IMR-90 (cell line): ENCODE measurements at regions not wholly inside any gene's neighbourhood (a gene's known extent, or its start where the extent isn't known, plus 50 kb on each side); places are given as distances from the start of the nearest gene placed in this dataset.

Experiments
- ATAC-seq: fragments of 200-7000 bp; cut with Tn5 transposase; 2 replicates; pipeline ENCODE4 v1.9.1; 2020; ENCODE audit warnings: low read depth, mild to moderate bottlenecking, moderate library complexity
- BruUV-seq: library from RNA; stranded (reverse); fragments of 400-500 nt; replicated peaks from 2 replicates; lab custom pipeline; 2021; lab: Mats Ljungman, UMichigan
- CTCF ChIA-PET: fragments of 300-600 bp; formaldehyde crosslinking; extraction: SDS; loops from one replicate; lab custom pipeline; 2021; ENCODE audit warnings: antibody characterized with exemption; lab: Yijun Ruan, JAX
- POLR2A ChIA-PET: fragments of 300-600 bp; sonication (Branson Sonifier 250); formaldehyde crosslinking; loops from one replicate; lab custom pipeline; 2022; ENCODE audit warnings: antibody characterized with exemption; ENCODE audit not compliant: unreplicated experiment; lab: Charles Lee
- DNase-seq: peaks from one replicate; pipeline ENCODE4 v3.0.0; 2013
- H2AFZ ChIP-seq: replicated peaks from 2 replicates; pipeline ENCODE3; 2013; ENCODE audit warnings: low read length, mild to moderate bottlenecking; ENCODE audit not compliant: poor library complexity
- H2AK5ac ChIP-seq: 2 replicates; pipeline ENCODE4 v1.6.1; 2013; ENCODE audit warnings: low read depth, low read length, inconsistent platforms
- H2AK9ac ChIP-seq: replicated peaks from 2 replicates; pipeline ENCODE3; 2013; ENCODE audit warnings: mild to moderate bottlenecking, low read depth, low read length, moderate library complexity; ENCODE audit not compliant: poor library complexity
- H2BK120ac ChIP-seq: 2 replicates; pipeline ENCODE4 v1.6.1; 2013; ENCODE audit warnings: low read depth, low read length, inconsistent platforms
- H2BK15ac ChIP-seq: 3 replicates; pipeline ENCODE4 v1.6.1; 2013; ENCODE audit warnings: low read depth, low read length, inconsistent platforms
- H2BK20ac ChIP-seq: 2 replicates; pipeline ENCODE4 v1.6.1; 2013; ENCODE audit warnings: low read depth, mild to moderate bottlenecking, inconsistent platforms, low read length, moderate library complexity
- H2BK5ac ChIP-seq: 2 replicates; pipeline ENCODE4 v1.6.1; 2013; ENCODE audit warnings: mild to moderate bottlenecking, low read depth, low read length, inconsistent platforms; ENCODE audit not compliant: poor library complexity, severe bottlenecking
- H3K14ac ChIP-seq: replicated peaks from 2 replicates; pipeline ENCODE4 v1.6.1; 2013; ENCODE audit warnings: low read depth, low read length, inconsistent platforms
- H3K18ac ChIP-seq: 2 replicates; pipeline ENCODE4 v1.6.1; 2013; ENCODE audit warnings: low read depth, low read length, control low read depth
- H3K23ac ChIP-seq: 2 replicates; pipeline ENCODE4 v1.6.1; 2013; ENCODE audit warnings: low read depth, low read length, inconsistent platforms
- H3K27ac ChIP-seq: 2 replicates; pipeline ENCODE4 v1.5.1; 2013; ENCODE audit warnings: mild to moderate bottlenecking, control low read depth, low read length; ENCODE audit not compliant: insufficient read depth
- H3K27me3 ChIP-seq: 2 replicates; pipeline ENCODE4 v1.6.1; 2013; ENCODE audit warnings: low read length; ENCODE audit not compliant: control insufficient read depth, insufficient read depth
- H3K36me3 ChIP-seq: 2 replicates; pipeline ENCODE4 v1.6.1; 2013; ENCODE audit warnings: low read length, mixed read lengths; ENCODE audit not compliant: control insufficient read depth, insufficient read depth
- H3K4ac ChIP-seq: 2 replicates; pipeline ENCODE4 v1.6.1; 2013; ENCODE audit warnings: low read depth, low read length, inconsistent platforms
- H3K4me1 ChIP-seq: 2 replicates; pipeline ENCODE4 v1.6.1; 2013; ENCODE audit warnings: low read length, mixed read lengths; ENCODE audit not compliant: control insufficient read depth, insufficient read depth
- H3K4me2 ChIP-seq: 2 replicates; pipeline ENCODE4 v1.6.1; 2013; ENCODE audit warnings: low read depth, mild to moderate bottlenecking, control low read depth, low read length, moderate library complexity
- H3K4me3 ChIP-seq: 2 replicates; pipeline ENCODE4 v1.5.1; 2013; ENCODE audit warnings: low read depth, mild to moderate bottlenecking, control low read depth, low read length, moderate library complexity; ENCODE audit not compliant: insufficient read depth
- H3K56ac ChIP-seq: 2 replicates; pipeline ENCODE4 v1.6.1; 2013; ENCODE audit warnings: low read length, inconsistent platforms; ENCODE audit not compliant: insufficient read depth; ENCODE audit errors: extremely low read depth
- H3K79me1 ChIP-seq, 2 experiments: 2 replicates each; pipeline ENCODE4 v1.6.1; 2013; ENCODE audit warnings: low read length in 2 of 2, inconsistent platforms in 1 of 2, low read depth in 1 of 2
- H3K9ac ChIP-seq: 2 replicates; pipeline ENCODE4 v1.6.1; 2013; ENCODE audit warnings: low read depth, low read length, control low read depth
- H3K9me1 ChIP-seq: 2 replicates; pipeline ENCODE4 v1.6.1; 2013; ENCODE audit warnings: low read length, inconsistent platforms; ENCODE audit not compliant: insufficient read depth
- H3K9me3 ChIP-seq: 2 replicates; pipeline ENCODE4 v1.6.1; 2013; ENCODE audit warnings: low read length; ENCODE audit not compliant: control insufficient read depth, insufficient read depth
- H4K20me1 ChIP-seq: 2 replicates; pipeline ENCODE4 v1.6.1; 2013; ENCODE audit warnings: low read length, inconsistent platforms; ENCODE audit not compliant: insufficient read depth
- H4K5ac ChIP-seq: 2 replicates; pipeline ENCODE4 v1.6.1; 2013; ENCODE audit warnings: mild to moderate bottlenecking, low read depth, low read length, control low read depth
- H4K8ac ChIP-seq, 2 experiments: 2 replicates each; pipeline ENCODE4 v1.6.1; 2013; ENCODE audit warnings: low read depth in 2 of 2, low read length in 2 of 2, control low read depth in 1 of 2, inconsistent platforms in 1 of 2
- H4K91ac ChIP-seq: 2 replicates; pipeline ENCODE4 v1.6.1; 2013; ENCODE audit warnings: low read depth, low read length, inconsistent platforms; ENCODE audit not compliant: insufficient read depth
- FOS ChIP-seq: fragments of 150-350 bp; IDR thresholded peaks from 2 replicates; pipeline ENCODE4 v1.6.1; 2016; ENCODE audit warnings: low read depth, low read length
- MAZ ChIP-seq: IDR thresholded peaks from 2 replicates; pipeline ENCODE4 v1.6.1; 2012; ENCODE audit warnings: low read depth, mild to moderate bottlenecking, low read length, improper control_type of control experiment, moderate library complexity, borderline replicate concordance
- POLR2A ChIP-seq: IDR thresholded peaks from 2 replicates; pipeline ENCODE4 v1.6.1; 2012; ENCODE audit warnings: mild to moderate bottlenecking, low read depth, low read length
- WGBS, 2 experiments: methylation state at CpG; one replicate each; pipeline versions ENCODE4 v1.1.5 to v1.1.7; 2013; ENCODE audit warnings: missing lambda C conversion rate in 2 of 2; ENCODE audit not compliant: insufficient read length in 1 of 2; ENCODE audit errors: extremely low coverage in 2 of 2; 5-methylcytosine and 5-hydroxymethylcytosine counted together
- dilution Hi-C: fragments of 300-500 bp; cut with HindIII; formaldehyde crosslinking; loops from one replicate; pipeline ENCODE4 v1.14.3; 2018; ENCODE audit warnings: low sequenced_read_pairs; ENCODE audit not compliant: unreplicated experiment
- in situ Hi-C: fragments of 300-500 bp; cut with MboI; formaldehyde crosslinking; loops from 3 replicates; pipeline ENCODE4 v1.14.3; 2019; ENCODE audit warnings: low sequenced_read_pairs, inconsistent platforms, mixed read lengths
- intact Hi-C: fragments of 100-400 bp; cut with micrococcal nuclease; formaldehyde crosslinking; loops from 2 replicates; pipeline ENCODE4 v1.10.0; 2022

- H3K23ac ChIP-seq: no peak overlapping the region
- no peak overlapping the region for H2BK5ac ChIP-seq
- ATAC-seq: no peak
- H3K14ac ChIP-seq: no peak overlapping the region
- no peak overlapping the region for H2BK15ac ChIP-seq
- POLR2A ChIA-PET: no interaction called here
- no peak overlapping the region for H4K91ac ChIP-seq
- TF ChIP-seq POLR2A: no peak
- TF ChIP-seq MAZ: no peak
- no peak for TF ChIP-seq FOS
- H3K4me3 ChIP-seq: no peak overlapping the region
- H4K5ac ChIP-seq: no peak overlapping the region
- no peak overlapping the region for H2BK120ac ChIP-seq
- H3K9me3 ChIP-seq: no peaks in the 10 kb centered on the region
- peak overlapping the region; percentile 10; the same call in 1 of the 2 replicates for H2AK5ac ChIP-seq
- no peak overlapping the region for H2AFZ ChIP-seq
- H3K36me3 ChIP-seq: no peaks in the 10 kb centered on the region
- no peaks in the 10 kb centered on the region for H3K27me3 ChIP-seq
- intact Hi-C loops: no loop called here
- no peak overlapping the region for H2BK20ac ChIP-seq
- dilution Hi-C loops: no loop called here
- no CpG with 5 or more reads among the region's 7 CpGs for WGBS, 2 experiments
- H2AK9ac ChIP-seq: no peak overlapping the region
- CTCF ChIA-PET: no interaction called here
- no peaks in the 10 kb centered on the region for H3K9me1 ChIP-seq
- H3K4me2 ChIP-seq: no peak overlapping the region
- H4K8ac ChIP-seq: no peak overlapping the region
- peaks cover 1% of the 10 kb centered on the region; the same call in 1 of the 2 replicates for H3K4me1 ChIP-seq
- DNase-seq: peak; percentile 17
- in situ Hi-C loops: no loop called here
- no peaks in the 10 kb centered on the region for H3K79me1 ChIP-seq
- H3K9ac ChIP-seq: no peak overlapping the region
- H3K18ac ChIP-seq: no peak overlapping the region
- H4K20me1 ChIP-seq: no peaks in the 10 kb centered on the region
- no peak overlapping the region for H3K4ac ChIP-seq
- no peak overlapping the region for H3K56ac ChIP-seq
- BruUV-seq: no TSS peak
- no peak overlapping the region for H3K27ac ChIP-seq
Measured at GRCh38 chr5:57665146-57665936, 182.7 kb upstream of the ACTBL2 start.
